HG03469 (cell line): ENCODE measurements at regions not wholly inside any gene's neighbourhood (a gene's known extent, or its start where the extent isn't known, plus 50 kb on each side); places are given as distances from the start of the nearest gene placed in this dataset.

Experiments
- ATAC-seq: cut with Tn5 transposase; IDR thresholded peaks from one replicate; pipeline ENCODE4 v1.9.1; 2021; ENCODE audit warnings: mild to moderate bottlenecking, moderate library complexity, moderate number of reproducible peaks; ENCODE audit not compliant: unreplicated experiment

GRCh38 chr3:152945556-152945955 lies 110.6 kb downstream of the P2RY1 start:
- no peak for ATAC-seq

GRCh38 chr3:152957491-152957890 lies 122.6 kb downstream of the P2RY1 start:
- no peak for ATAC-seq

- ATAC-seq: no peak
Observed at GRCh38 chr3:152959307-152959706, 124.4 kb downstream of the P2RY1 start.

- no peak for ATAC-seq
Observed at GRCh38 chr3:152960684-152961083, 125.8 kb downstream of the P2RY1 start.

- ATAC-seq: no peak
Observed at GRCh38 chr3:152961323-152961722, 126.4 kb downstream of the P2RY1 start.

- no peak for ATAC-seq
Observed at GRCh38 chr3:152964911-152965609, 130.1 kb downstream of the P2RY1 start.

GRCh38 chr3:152968388-152969024 lies 133.6 kb downstream of the P2RY1 start:
- no peak for ATAC-seq

- no peak for ATAC-seq
Observed at GRCh38 chr3:152969557-152970300, 134.8 kb downstream of the P2RY1 start.

GRCh38 chr3:152970851-152971250 lies 135.9 kb downstream of the P2RY1 start:
- no peak for ATAC-seq

GRCh38 chr3:152971880-152972279 lies 136.9 kb downstream of the P2RY1 start:
- no peak for ATAC-seq

- ATAC-seq: no peak
Observed at GRCh38 chr3:152973575-152973974, 138.6 kb downstream of the P2RY1 start.

GRCh38 chr3:152976239-152976638 lies 141.3 kb downstream of the P2RY1 start:
- ATAC-seq: no peak

- ATAC-seq: no peak
Observed at GRCh38 chr3:152977366-152977765, 142.4 kb downstream of the P2RY1 start.

- ATAC-seq: no peak
Observed at GRCh38 chr3:152978152-152978551, 143.2 kb downstream of the P2RY1 start.

GRCh38 chr3:152997526-152997925 lies 162.6 kb downstream of the P2RY1 start:
- no peak for ATAC-seq

- ATAC-seq: no peak
Observed at GRCh38 chr3:152998591-152998990, 163.4 kb upstream of the RAP2B start.

GRCh38 chr3:153000325-153000724 lies 161.7 kb upstream of the RAP2B start:
- ATAC-seq: no peak

- no peak for ATAC-seq
Observed at GRCh38 chr3:153001210-153002078, 160.6 kb upstream of the RAP2B start.

- no peak for ATAC-seq
Observed at GRCh38 chr3:153003441-153003840, 158.6 kb upstream of the RAP2B start.

- no peak for ATAC-seq
Observed at GRCh38 chr3:153003862-153004261, 158.2 kb upstream of the RAP2B start.

- ATAC-seq: no peak
Observed at GRCh38 chr3:153008226-153008625, 153.8 kb upstream of the RAP2B start.
